Hypothalamus (tissue), 51 donors: ENCODE measurements at regions not wholly inside any gene's neighbourhood (a gene's known extent, or its start where the extent isn't known, plus 50 kb on each side); places are given as distances from the start of the nearest gene placed in this dataset.
A peak's percentile ranks its signal among the peaks of the same experiment; 100 is the strongest.
"Not testable (repeated sequence)": the region's sequence is repeated elsewhere in the genome, so short reads cannot be mapped to it uniquely, and the experiment has no call there.

ENCODE experiments used
- DNase-seq, 51 donors: peaks; one replicate each; lab custom pipeline; 2025; lab: John Stamatoyannopoulos, UW

- DNase-seq: no peak
Observed at GRCh38 chr4:55028196-55028595, 97.2 kb downstream of the KDR start.

GRCh38 chr4:55027596-55027995 lies 97.8 kb downstream of the KDR start:
- no peak for DNase-seq

DNA sequence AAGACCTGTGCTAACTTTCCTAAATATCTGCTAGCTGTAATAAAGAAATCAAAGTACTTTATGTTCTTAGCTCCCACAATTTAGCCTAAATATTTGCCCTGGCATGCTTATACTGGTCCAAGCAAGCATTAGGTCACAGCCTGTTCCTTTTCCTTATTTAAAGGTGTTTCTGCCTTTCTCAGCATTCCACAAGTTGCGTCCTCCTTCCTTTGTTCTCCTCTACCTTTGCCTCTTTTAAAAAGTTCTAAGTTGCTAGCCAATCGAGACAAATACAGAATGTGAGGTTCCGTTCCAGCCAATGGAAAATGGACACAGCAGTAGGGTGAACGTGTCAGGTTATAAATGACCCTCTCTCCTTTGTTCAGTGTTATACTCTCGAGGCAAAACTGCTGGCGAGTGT lies 99.9 kb downstream of the KDR start:
- not testable (repeated sequence) for DNase-seq

DNA sequence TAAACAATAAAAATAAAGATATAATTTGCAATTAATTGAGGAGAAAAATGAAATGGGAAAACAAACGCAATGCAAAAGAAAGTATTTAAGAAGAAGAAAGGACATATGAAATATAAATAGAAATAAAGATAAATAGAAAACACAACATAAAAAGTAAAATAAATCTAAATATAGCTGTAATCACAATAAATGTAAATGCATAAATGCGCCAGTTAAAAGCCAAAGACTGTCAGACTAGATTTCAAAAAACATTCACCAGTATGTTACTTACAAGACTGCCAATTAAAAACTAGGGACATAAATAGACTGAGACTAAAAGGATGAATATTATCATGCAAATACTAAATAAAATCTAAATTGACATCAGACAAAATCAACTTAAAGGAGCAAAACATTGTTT lies 102.4 kb downstream of the KDR start:
- DNase-seq: no peak

GRCh38 chr4:55021214-55021613 lies 104.2 kb downstream of the KDR start:
- no peak for DNase-seq

GRCh38 chr4:55020131-55020530 lies 105.3 kb downstream of the KDR start:
- DNase-seq: no peak

DNA sequence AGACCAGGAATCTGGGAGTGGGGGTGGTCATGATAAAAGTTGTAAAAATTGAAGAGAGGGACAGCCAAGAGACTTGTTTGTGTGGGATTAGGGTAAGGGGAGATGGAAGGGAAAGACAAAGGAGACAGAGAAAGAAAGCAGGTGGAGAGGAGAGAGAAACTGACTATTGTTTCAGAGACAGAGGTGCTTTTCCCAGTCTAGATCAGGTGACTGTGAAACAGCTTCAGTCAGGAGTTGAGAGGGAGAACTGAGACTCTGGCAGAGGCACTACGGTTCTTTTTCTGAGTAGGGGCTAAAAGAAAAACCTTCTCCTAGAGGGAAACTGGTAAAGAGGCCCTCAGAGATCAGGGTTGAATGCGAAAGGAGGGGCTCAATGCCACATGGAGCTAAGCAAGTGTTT lies 106.4 kb downstream of the KDR start:
- no peak for DNase-seq

DNA sequence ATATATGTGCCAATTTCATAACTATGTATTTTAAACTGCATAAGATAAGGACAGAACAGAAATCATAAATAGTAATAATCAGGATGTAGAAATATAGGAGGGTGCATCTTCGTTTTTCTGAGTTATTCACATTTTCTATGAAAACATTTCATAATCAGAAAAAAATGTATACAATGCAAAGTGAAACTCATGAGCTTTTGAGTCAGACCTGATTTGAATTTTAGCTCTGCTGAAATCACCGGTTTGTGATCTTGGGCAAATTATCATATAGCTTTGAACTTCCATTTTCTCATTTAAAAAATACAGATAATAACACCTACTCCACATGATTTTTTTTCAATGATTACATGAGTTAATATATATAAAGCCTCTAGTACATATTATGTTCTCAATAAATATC lies 106.9 kb downstream of the KDR start:
- DNase-seq: no peak

- no peak for DNase-seq
Observed at GRCh38 chr4:55017406-55017805, 108.0 kb downstream of the KDR start.

DNA sequence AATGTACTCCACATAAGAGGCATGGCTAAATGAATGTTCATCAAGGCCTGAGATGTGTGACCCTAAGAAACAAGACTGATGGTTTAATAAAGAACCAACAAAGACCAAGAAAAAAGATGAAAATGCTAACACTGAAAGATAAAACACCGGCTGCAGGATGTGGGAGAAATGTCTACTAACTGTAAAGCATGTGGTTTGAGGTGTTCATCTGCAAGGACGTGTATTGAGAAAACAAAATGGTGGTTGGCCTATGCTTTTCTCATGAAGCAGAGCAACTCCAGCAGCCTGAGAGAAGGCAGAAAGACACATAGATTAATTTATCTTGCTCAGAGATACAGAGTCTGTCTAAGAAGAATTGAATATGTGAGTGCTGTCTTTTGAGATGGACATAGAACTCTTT lies 109.3 kb downstream of the KDR start:
- DNase-seq: no peak

DNA sequence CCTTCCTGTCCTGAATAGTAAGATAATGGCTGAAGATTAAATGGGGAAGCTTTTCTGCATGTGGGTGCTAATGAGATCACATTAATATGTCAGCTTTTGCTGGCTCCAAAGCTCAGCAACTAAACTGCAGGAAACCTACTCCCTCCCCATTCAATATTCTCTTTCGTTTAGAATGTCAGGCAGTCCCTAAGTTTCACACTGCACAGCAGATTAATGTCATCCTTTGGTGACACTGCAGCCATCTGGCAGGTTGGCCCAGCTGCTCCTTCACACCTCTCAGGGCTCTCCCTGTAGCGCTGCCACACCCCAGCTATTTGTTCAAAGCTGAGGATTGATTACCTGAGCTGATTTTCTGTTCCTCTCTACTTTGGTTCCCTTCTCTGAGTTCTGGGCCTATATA lies 110.5 kb downstream of the KDR start:
- no peak for DNase-seq

DNA sequence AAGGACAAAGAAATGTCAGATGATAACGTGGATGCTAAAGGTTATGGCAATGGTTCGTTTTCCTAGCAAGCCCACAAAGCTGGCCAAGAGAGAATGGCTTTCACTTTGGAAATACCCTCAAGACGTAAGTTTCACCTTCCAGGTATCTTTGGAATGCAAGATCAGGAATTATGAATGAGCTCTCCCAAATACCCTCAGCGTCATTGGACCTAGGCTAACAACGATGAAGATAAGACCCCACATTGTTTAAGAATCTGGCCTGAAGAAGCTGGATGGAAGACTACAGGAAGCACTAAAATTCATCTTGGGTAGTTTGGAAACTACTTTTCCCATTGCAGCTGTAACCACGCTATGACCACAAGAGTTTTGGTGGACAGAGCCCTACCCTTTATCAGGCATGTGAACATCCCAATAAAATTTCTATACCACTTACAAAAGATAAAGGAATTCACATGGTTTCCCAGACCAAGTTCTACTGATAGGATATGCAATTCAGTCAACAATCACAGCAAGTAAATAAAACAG lies 111.9 kb downstream of the KDR start:
- no peak for DNase-seq

DNA sequence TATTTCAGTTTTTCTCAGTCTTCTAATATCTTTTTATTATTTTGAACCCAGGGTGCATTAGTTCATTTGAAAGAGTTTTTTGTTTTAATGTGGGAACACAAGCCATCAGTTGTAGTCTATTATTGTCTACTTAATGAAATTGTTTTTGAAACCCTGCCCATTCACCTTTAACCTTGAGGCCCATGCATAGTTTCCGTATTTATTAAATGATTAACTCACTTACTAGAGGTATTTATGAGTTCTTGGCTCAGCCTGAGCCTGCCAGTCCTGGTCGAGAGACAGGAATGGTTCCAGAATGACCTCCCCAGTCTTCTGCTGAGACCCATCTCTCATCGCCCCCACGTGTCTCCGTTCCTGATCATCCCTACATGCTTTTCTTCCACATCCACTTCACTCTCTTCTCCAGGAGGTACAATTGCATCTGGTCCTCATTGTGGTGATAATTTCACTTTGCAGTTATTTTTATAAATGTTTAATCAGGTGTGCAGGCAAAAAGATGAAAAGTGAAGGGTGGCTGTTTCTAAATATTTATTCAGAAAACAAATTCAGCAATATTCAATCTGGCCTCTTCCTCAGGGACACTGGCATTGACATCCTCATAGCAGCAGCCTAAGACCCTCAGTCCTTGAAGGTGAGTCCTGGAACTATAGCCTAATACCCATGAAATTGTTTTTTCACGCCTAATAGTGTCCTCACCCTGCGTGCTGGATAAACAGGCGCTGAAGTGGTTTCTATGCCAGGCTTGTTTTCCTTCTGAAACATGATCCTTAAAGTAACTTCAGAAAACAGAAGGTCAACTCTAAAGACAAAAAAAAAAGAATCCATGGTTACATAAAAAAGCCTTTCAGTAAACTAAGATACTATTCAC lies 112.8 kb downstream of the KDR start:
- DNase-seq: no peak

DNA sequence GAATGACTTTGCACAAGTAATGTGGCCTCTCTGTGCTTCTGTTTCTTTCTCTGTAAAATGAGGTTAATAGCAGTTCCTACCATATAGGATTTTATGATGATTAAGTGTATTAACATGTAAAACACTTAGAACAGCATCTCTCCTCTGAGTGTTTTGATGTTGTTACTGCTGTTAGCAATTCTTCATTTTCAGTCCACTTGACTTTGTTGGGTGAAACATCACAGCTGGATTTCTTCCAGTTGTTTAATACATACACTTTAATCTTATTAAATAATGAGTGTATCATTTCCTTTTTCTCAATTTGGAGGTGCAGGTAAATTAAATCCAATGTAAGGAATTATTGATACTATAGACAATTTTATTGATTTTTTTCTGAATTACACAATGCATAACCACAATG lies 113.6 kb downstream of the KDR start:
- DNase-seq: no peak

GRCh38 chr4:55010550-55010949 lies 114.8 kb downstream of the KDR start:
- DNase-seq: no peak

GRCh38 chr4:55008166-55009056 lies 117.0 kb downstream of the KDR start:
- DNase-seq: peak in 7 of 51 donors; percentile 1 to 36 (median 5)

DNA sequence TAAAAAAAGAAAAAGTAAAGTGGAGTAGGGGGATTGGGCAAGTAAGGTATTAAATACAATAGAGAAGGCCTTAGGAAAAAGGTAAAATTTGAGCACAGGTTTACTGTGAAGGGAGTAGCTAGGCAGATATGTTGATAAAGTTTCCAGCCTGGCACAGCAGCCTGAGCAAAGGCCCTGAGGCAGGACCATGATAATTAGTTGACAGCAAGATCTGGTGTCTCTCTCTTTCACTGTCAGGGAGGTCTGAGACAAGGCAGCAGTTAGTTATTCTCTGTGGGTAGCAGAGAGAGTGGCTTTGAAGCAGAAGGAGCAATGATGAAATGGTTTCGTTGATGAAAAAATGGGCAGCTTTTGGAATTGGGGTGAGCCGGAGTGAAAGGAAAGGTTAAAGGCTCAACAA lies 119.5 kb downstream of the KDR start:
- DNase-seq: no peak

DNA sequence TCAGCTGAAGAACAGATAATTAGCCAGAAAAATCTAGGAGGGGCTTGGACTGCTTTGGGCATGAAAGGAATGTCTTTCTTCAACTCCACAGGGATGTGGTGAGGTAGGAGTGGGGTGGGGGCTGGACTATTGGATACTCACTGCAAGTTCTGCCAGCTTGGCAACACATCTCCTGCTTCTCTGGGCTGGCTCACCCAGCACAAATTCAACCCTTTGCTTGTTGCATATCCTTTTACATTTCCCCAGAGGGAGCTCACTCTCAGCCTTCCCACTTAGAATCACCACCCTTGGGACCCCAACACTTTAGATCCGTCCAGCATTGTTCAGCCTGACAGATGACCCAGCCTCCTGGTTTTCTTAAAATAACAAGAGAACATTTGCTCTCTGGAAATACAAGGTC lies 120.6 kb downstream of the KDR start:
- no peak for DNase-seq

DNA sequence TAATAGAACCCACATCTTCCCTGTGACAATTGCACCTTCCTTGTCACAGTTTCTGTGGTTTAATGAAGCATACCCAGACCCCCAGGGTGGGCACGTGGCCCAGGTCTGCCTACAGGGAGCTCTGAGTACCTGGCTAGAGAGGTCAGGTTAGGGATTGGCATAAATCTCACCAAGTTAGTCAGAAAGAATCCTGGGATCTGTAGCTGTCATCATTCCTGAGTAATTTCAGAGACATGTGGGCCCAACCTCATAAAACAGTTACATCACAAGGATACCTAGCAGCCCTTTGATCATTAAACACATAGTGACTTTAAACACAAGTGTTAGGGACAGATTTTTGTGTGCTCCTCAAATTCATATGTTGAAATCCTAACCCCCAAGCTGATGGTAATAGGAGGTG lies 123.0 kb downstream of the KDR start:
- no peak for DNase-seq

DNA sequence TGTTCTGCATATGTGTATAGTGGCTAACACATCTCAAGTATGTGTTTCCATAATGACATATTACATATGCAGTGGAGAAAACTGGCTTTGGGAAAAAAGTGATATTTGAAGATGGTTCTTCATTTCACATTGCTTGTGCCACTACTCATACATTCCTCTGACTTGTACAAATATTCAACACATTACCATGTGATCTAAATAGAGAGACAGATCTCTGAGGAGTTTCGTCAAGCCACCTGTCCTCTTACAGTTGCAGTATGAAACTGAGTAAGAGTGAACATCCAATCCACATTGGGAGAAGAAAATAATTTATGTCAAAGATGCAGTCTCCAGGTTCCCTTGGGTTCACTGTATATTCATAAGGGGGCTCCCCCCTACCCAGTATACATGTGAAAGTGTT lies 123.9 kb downstream of the KDR start:
- DNase-seq: no peak

DNA sequence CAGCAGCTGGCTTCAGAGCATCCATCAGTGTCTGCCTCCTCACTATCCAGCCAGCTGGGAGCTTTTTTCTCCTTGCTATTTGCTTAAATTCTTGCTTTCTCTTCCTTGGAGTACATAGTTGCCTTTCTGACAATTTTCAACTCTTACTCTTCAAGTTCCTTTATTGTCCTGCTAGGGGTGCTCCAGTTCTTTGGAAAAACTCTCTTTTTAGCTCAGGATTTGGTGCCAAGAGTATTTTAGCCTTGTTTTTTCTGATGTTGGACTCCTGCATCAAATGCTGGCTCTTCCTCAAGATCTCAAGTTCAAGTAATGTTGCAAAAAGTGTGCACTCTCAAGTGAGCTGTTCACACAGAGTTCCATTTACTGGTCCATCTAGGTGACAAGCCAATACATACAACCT lies 126.4 kb downstream of the KDR start:
- peak in 1 of 51 donors; percentile 37 for DNase-seq
